Stimulated activated CD8-positive, alpha-beta memory T cell treated with anti-CD3 and anti-CD28 coated beads, Interleukin-15, amount 100 ng/mL, for 48 hours (primary cell): ENCODE measurements at regions not wholly inside any gene's neighbourhood (a gene's known extent, or its start where the extent isn't known, plus 50 kb on each side); places are given as distances from the start of the nearest gene placed in this dataset.

ENCODE experiments used
- DNase-seq, 2 donors: peaks; one replicate each; pipeline ENCODE4 v3.0.0-alpha.2; 2020; ENCODE audit warnings: low read depth in 2 of 2

DNA sequence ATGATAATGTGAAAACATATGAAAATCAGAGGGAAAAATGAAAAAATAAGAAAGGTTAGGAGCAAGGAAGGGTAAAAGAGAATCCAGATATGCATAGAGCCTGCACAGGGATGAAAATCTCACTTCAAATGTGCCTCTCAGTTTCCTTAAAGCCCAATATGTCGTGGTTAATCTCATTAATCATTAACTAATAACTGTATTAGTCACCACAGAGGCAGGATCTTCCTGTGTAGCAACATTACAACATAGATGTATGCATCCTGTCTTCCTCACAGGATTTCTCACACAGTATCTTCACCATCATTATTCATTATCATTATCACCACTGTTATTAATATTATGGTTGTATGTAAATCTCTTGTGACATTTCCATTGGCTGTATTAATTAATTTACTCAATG, 361.2 kb upstream of the SOX11 start:
- no peak for DNase-seq

DNA sequence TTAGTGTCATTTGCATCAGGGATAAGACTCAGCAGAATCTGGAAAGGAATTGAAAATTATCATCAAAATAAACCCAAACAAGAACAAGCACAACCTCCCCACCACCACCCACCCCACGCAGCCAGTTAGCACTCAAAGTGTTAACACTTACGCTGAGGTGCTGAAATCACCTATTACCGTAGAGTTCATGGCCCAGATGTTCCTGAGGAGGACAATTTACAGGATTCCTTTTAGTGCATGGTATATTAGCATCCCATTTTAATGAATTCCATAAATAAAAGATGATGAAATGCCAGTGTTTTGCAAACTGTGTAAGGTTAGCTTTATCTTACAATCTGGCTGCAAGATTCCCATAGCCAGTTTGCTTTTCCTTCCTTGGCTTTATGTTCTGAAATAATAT, 359.3 kb upstream of the SOX11 start:
- DNase-seq, result no peak

DNA sequence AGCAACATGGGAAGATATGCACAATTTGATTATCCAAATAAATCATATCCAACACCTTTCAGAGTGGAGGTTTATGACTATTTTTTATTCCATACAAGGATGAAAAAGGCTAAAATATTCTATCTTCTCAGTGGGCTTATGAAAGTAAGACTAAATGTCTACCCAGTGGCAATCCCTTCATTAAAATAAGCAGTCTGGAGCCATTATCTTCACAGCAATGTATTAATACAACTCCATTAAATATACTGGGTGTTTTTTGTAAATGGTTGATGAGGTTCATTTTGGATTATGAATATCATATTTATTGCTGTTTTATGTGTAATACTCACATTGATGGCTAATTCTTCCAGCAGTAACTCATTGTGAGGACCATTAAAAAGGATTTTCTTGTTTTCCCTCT, 352.7 kb upstream of the SOX11 start:
- DNase-seq, result no peak

DNA sequence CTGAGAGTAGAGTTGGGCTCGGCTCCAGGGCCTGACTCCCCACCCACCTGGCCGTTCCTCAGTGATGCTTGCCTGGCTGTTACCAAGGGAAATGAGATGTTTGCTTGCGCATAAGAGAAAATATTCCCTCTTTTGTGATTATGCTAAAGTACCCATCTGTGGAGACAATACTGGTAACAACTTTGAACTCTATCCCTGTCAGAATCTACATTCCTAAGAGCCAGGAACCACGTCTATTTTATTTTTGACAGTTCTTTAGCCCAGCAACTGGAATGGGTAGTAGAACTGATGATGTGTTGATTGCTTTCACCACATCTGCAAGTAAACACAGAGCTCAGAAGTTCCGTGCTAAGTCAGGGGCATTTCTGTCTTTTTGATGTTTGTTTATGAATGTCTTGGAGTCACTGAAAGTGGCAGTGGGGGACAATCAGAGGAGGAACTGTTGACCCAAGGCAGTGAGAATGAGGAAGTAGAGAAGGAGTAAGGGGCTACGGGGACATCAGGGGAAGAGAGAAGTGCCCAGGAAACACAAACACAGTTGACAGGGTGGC, 348.3 kb upstream of the SOX11 start:
- DNase-seq, result no peak

DNA sequence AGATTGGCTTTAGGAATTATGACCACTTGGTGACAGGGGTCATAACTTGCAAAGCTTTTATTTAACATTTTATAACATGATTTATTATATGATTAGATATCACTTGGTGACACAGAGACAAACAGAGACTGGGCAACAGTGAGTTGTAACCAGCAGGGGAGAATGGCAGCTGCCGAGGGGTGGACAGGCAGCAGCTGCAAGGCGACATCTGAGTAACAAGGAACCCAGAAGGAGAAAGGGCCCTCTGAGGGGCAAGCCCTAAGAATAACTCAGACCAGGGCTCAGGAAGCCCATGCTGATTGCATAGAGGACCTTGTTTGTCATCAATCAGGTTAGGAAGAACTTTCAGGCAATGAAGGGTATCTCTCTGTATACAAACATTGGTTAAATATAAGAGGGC, 339.9 kb upstream of the SOX11 start:
- DNase-seq, result no peak

DNA sequence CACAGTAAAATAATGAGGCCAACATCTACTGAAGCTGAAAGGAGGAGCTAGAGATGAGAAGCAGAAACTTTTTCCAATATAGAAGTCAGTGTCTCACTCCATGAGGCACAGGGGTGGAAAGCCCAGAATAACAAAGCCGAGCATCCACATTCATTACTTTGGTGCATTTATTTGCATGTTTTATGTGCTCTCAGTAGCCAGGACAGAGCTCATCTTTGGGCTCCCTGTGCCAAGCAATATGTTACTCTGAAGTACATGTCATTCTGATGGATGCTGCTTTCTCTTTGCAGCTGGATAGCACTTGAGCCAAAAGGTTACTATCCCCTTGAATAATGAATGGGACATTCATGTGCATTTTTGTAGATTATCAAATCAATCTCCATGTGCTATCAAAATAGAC, 338.6 kb upstream of the SOX11 start:
- DNase-seq, result no peak

DNA sequence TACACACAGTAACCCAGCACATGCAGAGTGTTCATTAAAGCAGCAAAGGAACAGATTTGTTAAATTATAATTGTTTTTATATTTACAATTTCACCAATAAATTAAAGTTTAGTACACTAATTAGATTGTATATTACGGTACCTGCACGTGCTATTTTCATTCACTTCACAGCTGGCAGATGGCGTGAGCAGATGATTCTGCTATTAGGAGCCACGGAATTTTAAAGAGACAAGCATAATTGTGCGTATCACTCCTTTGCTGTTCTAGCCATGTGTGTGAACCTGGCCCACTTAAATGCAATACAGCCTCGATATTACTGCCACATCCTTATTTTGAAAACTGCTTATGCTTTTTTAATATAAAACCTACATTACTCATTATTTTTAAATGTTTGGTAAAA, 332.8 kb upstream of the SOX11 start:
- no peak for DNase-seq

DNA sequence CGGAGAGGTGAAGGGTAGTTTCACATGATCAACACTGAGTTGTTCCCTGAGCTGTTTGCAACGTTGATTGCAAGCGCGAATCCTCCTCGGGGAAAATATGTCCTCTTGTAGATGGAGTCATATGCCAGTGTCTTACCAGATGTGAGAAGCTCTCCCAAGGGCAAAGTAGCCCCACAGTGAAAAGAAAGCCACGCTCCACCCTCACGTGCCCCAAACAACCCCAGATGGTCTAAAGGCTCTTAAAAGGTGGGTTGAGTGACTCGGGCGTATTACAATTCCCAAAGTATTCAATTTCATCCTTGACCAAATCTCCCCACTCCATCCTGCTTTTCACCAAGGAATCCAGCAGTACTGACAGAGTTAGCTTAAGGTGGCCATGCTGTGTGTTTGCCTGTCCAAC, 332.1 kb upstream of the SOX11 start:
- no peak for DNase-seq

DNA sequence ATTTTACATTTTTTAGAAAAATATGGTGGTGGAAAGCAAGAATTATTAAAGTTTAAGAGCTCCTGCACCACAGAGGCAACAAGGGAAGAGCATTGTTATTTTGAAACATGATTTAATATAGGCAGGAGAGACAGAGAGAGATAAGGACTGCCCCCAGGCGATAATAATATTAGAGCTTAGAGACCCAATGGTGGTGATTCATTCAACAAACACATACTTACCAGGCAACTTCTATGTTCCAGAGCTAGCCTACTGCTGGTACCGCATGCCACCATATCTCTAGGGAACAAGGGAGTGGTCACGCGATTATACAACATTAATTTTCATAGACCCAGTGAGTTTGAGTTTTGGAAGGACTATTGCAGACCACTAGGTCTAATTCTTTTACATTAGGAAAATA, 327.8 kb upstream of the SOX11 start:
- DNase-seq, result no peak

DNA sequence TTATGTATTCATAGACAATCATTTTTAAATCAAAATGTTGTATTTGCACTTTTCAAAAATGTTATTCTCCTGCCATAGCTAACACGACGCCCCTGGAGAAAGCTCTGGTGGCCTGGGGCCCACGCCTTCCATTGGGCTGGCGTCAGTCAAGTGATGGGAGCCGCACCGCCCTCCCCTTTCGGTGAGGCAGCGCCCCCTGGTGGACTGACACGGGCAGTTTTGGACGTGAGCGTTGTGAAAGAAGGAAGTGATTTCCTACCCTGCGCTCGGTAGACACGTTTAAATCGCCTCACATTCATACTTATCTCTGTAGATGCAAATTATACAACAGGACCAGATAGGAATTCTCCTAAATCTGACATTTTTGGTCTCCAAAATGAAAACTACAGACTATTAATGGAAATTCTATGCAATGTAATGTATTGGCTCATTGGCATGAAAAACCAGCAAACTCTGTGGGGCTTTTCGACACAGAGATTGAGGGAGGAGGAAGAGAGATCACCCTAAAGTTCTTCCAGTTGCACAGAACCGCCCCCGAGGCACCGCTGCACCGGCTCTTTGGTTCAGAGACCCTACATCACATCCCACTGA, 326.2 kb upstream of the SOX11 start:
- peak; percentile 33 for DNase-seq

DNA sequence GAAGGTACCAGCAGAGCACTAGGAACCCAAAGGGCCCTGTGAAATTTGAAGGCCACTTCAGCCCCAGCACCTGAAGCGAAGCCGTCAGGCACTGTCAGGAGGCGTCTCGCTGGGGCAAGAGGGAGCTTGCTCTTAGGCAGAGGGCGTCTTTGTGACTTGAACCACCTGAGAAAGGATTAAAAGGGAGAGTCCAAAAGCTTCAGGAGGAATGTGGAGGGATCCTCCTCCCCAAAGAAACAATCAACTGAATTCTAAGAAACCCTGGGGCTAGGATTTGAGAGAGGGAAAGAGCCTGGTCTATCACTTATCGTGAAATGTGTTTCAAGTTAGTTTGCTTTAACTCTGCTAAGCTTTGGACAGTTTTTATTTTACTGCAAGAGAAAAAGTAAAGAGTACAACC, 324.9 kb upstream of the SOX11 start:
- DNase-seq, result no peak

DNA sequence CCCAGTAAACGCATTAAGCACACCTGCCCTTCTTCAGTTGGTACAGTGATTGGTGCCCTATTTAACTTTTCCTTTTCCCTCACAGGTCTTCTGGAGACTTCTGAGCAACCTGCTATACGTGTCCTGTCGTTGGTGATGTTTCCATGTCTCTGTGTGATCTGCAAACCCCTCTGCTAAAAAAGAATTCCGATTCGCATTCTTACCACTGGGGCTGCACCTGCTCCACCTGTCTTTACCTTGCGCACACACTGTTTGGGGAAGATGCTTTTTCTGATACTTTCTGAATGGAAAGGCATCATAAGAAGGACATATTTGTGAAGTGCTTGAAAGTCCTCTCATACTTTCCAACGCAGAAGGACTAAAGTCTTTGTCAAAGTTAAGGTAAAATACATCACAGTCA, 323.9 kb upstream of the SOX11 start:
- no peak for DNase-seq

DNA sequence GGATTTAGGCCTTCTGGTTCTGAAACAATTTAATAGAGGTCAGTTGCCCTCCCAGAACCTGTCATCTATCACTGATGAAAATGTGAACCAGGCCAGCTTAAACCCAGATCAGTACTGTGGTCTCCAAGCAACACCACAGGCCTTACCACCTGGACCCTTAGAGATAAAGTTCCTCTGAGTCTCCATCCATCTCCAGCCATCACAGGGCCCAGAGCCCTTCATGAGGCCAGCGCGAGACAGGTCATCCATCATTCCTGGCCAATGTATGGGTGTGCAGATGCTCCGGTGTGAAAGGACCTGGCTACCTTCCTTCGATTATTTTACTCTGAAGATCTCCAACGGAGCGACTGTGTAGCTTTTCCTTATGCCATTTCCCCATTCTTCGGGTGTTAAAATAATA, 322.7 kb upstream of the SOX11 start:
- DNase-seq, result no peak

DNA sequence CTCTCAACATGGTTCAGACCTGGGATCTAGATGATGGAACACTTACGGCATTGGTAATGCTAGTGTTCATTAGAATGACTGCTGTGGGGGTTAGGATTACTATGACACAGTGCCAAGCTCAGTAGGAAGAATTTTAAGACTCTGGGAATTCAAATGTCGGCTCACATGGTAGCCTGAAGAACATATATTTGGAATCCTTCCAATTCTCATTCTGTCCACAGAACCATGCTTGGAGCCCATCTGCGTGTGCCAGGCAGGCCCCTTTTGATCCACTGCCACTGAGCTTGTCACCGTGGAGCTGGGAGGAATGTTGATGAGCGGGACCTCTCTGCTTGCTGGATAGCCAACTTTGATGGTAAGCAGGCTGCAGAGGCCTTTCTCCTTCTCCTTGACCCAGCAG, 322.0 kb upstream of the SOX11 start:
- no peak for DNase-seq

DNA sequence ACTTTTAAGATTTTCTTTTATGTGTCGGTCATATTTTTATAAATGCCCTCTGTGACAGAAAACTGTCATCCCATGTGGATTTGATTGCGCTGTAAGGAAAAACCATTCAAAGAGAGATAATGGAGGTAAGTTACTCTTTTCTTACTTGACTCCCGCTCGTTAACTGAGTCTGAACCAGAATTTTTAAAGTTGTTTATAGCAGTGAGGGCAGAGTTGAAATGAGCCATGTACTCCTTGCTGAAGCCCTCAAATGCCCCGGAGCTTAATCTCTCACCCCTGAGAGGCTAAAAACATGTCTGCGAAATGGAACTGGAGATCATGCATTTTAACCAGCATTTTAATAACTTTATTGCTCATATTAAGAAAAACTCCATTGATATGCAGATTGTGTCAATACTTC, 320.0 kb upstream of the SOX11 start:
- DNase-seq, result no peak

DNA sequence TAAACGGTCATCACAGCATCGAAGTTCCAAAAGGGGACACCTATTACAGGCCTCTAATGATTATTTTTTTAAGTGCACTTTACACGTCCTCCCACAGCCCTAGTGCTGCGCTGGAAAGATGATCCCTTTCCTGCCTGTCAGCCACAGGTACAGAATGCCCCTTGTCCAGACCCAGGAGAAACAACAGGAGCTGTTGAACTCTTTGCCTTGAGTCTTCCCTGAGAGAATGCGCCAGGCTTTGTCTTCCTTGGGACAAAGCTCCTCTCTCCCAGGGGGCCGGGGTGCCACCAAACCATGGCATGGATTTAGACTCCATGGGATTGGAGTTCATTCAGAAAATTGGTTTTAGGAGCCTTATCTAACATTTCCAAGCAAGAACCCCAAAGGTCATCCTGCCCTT, 319.0 kb upstream of the SOX11 start:
- no peak for DNase-seq

DNA sequence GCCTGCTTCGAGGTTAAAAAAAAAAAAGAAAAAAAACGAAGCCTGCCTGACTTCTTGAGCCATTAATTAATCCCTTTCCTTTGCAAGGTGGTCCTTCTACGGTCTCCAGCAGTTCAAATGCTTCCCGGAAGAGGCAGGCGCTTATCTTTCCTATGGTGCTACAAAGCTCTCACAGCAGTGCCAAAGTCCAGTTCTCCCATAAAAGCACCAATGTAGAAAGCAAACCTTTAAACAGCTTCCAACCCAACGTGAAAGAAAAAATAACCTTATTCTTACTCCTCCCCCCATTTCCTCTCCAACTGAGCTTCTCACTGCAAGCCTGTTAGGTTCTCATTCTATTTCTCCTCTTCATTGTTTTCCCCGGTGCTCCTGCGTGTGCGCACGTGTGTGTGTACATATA, 317.4 kb upstream of the SOX11 start:
- no peak for DNase-seq

DNA sequence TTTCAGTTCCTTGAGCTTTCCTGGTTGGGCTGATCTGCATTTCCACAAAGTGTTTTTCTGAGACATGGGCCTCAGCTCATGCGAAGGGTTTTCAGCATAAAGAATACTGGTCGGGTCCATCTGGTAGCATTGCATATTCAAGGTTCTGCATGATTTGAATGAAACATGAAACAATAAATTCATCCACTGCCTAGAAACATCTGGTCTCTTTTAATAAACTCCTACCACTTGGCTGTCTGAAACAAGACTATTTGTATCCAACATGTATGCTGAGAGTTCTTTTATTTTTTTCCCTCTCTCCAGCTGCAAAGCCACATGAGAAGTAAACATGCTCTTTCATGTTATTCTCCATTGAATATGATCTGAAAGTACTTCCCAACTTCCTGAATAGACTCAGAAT, 314.9 kb upstream of the SOX11 start:
- DNase-seq, result no peak

DNA sequence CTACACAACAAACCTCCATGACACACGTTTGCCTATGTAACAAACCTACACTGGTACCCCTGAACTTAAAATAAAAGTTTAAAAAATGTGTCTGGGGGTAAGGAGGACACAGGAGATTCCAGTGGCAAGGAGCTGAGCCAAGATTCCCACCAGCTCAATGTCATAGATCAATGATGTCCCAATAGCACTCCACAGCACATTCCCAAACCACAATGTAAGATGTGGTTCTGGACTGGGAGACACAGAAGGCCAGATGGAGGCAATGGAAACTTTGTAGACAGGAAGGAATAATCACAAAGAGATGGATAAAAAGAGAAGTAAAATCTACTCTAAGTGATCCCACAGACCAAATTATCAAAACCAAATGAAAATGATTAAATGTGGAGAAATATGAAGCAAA, 312.4 kb upstream of the SOX11 start:
- no peak for DNase-seq

DNA sequence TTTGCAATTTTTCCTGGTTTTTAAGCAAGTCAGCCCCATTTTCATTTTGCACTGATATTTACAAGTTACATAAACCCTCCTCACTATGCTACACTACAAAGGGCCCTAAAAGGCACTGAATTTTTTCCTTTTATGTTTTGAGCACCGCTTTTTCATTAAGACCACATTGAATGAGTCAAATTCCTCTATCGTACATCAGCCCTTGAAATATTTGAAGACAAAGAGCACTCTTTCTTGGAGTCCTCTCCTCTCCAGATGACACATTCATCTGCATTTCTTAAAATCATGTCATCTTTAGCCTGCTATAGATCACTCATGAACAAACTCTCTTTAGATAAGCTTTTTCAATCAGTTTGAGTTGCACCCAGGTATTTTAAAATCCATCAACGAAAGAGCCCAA, 306.6 kb upstream of the SOX11 start:
- DNase-seq, result no peak

DNA sequence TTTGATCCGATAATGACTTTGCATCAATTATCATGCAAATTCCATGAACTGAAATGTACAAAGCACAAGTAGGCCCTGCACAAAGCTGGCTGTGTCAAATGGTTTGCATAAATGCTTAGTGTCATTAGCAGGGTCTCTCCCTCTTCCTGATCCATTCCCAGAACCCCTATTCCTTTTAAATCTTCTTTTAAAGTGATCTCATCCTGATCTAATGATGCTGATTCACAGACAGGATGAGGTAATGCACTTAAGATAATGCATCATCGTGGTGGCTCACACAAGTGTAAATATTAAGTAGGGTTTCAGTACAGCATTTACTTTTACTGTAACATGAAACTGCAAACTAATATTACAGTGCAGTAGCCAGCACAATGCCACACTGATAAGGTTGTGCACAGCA, 304.8 kb upstream of the SOX11 start:
- no peak for DNase-seq

DNA sequence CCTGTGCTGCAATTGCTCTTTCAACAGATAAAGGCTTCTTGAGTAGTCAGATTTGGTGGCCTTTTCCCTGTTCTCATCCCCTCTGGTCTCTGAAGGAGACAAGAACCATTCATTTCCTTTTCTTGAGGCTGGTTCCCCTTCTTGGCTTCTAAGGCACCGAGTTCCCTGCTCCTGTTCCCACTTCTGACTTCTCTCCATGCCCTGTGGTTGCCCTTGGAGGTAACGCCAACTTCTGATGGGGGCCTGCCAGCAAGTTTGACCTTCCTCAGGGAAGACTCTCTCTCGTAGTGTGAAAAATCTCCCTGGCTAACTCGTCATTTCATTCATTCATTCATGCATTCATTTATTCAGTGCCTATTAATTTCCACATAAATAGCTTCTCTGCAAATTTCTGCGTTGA, 302.4 kb upstream of the SOX11 start:
- DNase-seq, result no peak

DNA sequence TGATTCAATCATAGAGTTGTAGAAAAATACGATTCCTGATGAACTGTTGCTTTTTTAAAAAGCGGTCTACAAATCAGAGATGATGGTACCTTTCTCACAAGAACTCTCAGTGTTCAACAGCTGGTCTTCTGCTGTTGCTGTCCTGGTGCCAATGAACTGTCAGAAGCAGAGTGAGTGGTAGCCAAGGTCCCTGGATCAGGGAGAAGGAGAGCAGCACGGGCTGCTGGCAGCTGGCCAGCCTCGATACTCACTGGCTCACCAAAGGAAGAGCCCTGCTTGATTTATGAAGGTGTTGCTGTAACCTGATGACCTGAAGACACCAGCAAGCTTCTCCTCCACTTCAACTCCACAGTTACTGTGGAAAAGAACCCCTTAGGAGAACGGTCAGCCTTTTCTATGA, 300.8 kb upstream of the SOX11 start:
- DNase-seq, result no peak

DNA sequence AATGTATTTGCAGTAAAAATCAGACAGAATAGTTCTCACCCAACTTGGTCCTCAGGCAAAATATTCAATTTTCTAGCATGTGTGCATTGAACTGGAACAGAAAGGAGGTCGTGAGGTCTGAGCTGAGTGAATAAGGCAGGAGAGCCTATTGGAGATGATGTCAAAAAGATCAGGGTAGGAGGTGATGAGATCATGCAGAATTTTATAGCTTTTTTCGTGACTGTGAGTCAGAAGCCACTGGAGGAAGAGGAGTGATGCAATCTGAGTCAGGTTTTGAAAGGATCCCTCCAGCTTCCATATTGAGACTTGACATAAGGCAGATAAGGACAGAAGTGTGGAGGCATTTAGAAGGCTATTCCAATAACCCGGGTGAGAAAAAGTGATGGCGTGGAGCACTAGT, 299.5 kb upstream of the SOX11 start:
- DNase-seq, result no peak

DNA sequence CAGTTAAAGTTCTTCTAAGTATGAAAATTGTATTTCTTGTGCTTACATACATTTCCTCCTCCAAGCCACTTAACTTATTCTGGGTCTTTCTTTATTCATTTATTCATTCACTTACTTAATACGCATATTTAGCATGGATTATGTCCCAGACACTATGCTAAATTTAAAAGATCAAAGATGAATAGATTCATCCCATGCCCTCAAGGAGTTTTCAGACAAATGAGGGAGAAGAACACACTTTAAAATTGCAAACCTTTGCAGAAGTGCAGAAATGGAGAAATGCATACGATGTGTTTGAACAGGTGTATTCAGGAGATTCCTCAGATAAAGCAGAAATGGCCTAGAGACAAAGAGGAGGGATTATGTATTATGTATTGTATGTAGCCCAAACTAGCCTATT, 298.7 kb upstream of the SOX11 start:
- DNase-seq, result no peak
